ENCODE measurements at regions not wholly inside any gene's neighbourhood (a gene's known extent, or its start where the extent isn't known, plus 50 kb on each side); places are given as distances from the start of the nearest gene placed in this dataset.

- DNase-seq (ENCODE audit: unreplicated experiment): no peak
- TF ChIP-seq, protein P1, sequence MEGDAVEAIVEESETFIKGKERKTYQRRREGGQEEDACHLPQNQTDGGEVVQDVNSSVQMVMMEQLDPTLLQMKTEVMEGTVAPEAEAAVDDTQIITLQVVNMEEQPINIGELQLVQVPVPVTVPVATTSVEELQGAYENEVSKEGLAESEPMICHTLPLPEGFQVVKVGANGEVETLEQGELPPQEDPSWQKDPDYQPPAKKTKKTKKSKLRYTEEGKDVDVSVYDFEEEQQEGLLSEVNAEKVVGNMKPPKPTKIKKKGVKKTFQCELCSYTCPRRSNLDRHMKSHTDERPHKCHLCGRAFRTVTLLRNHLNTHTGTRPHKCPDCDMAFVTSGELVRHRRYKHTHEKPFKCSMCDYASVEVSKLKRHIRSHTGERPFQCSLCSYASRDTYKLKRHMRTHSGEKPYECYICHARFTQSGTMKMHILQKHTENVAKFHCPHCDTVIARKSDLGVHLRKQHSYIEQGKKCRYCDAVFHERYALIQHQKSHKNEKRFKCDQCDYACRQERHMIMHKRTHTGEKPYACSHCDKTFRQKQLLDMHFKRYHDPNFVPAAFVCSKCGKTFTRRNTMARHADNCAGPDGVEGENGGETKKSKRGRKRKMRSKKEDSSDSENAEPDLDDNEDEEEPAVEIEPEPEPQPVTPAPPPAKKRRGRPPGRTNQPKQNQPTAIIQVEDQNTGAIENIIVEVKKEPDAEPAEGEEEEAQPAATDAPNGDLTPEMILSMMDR (IDR thresholded peaks at IDR 0.05; ENCODE audit: unreplicated experiment): no peak
- Mint-ChIP-seq H3K36me3 (ENCODE audit: insufficient read depth, unreplicated experiment) (peaks cover 5% of the 10 kb centered on the region), H3K4me3 (ENCODE audit: unreplicated experiment) (no peak overlapping the region), H3K9me3 (ENCODE audit: unreplicated experiment) (no peaks in the 10 kb centered on the region), H3K4me1 (ENCODE audit: insufficient read depth, unreplicated experiment) (no peaks in the 10 kb centered on the region), H3K27me3 (ENCODE audit: insufficient read depth, unreplicated experiment) (no peaks in the 10 kb centered on the region), H3K27ac (ENCODE audit: low read depth, unreplicated experiment) (no peak overlapping the region)
- ChIA-PET POLR2A (no interaction called here), CTCF (no interaction called here)
- intact Hi-C loops (cut with micrococcal nuclease): no loop called here
- no TSS peak for BruUV-seq (replicated peaks)
These were observed 447.5 kb upstream of the DCN start for GRCh38 chr12:91630083-91630482.

- TF ChIP-seq, protein P1 (IDR thresholded peaks at IDR 0.05; ENCODE audit: unreplicated experiment): no peak
- no peak overlapping the region for H3K27ac Mint-ChIP-seq (ENCODE audit: low read depth, unreplicated experiment)
- no peak for DNase-seq (ENCODE audit: unreplicated experiment)
- H3K9me3 Mint-ChIP-seq (ENCODE audit: unreplicated experiment): no peaks in the 10 kb centered on the region
- intact Hi-C loops (cut with micrococcal nuclease): no loop called here
- no TSS peak for BruUV-seq (replicated peaks)
- POLR2A ChIA-PET: no interaction called here
- H3K27me3 Mint-ChIP-seq (ENCODE audit: insufficient read depth, unreplicated experiment): no peaks in the 10 kb centered on the region
- CTCF ChIA-PET: interaction anchor here (0.6 kb wide), 1 partner anchor 244 kb away, joined by 4 read pairs; no protein-coding TSS in a partner anchor
- no peaks in the 10 kb centered on the region for H3K4me1 Mint-ChIP-seq (ENCODE audit: insufficient read depth, unreplicated experiment)
- no peak overlapping the region for H3K4me3 Mint-ChIP-seq (ENCODE audit: unreplicated experiment)
- no peaks in the 10 kb centered on the region for H3K36me3 Mint-ChIP-seq (ENCODE audit: insufficient read depth, unreplicated experiment)
These were observed 446.8 kb upstream of the DCN start for GRCh38 chr12:91629440-91629839.

DNA sequence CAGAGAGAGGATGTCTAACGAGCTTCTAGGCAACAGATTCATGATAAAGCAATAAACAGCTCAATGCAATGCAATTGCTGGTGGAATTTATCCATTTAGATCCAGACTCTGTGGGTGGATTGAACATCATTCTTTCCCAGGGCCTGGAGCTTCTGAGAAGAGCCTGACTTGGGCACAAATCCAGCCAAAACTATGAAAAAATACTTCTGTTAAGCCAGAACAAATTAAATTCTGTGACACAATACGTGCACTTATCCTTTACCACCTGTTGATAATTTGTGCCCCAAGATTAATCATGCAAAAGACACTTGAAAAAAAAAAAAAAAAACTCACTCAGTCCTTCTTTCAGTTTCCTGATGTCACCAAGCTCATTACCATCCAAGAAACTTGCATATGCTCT, 446.0 kb upstream of the DCN start:
- ChIA-PET POLR2A (interaction anchor here (0.6 kb wide), 1 partner anchor 450 kb away, joined by 3 read pairs; no protein-coding TSS in a partner anchor), CTCF (interaction anchor here (0.6 to 1.9 kb wide), 4 partner anchors 10 to 244 kb away, joined by 4 read pairs; no protein-coding TSS in a partner anchor)
- TF ChIP-seq, protein P1 (IDR thresholded peaks at IDR 0.05; ENCODE audit: unreplicated experiment): no peak
- no peaks in the 10 kb centered on the region for H3K36me3 Mint-ChIP-seq (ENCODE audit: insufficient read depth, unreplicated experiment)
- no peak overlapping the region for H3K27ac Mint-ChIP-seq (ENCODE audit: low read depth, unreplicated experiment)
- no peak for DNase-seq (ENCODE audit: unreplicated experiment)
- no peaks in the 10 kb centered on the region for H3K27me3 Mint-ChIP-seq (ENCODE audit: insufficient read depth, unreplicated experiment)
- H3K4me1 Mint-ChIP-seq (ENCODE audit: insufficient read depth, unreplicated experiment): no peaks in the 10 kb centered on the region
- intact Hi-C loops (cut with micrococcal nuclease): no loop called here
- no peak overlapping the region for H3K4me3 Mint-ChIP-seq (ENCODE audit: unreplicated experiment)
- BruUV-seq (replicated peaks): no TSS peak
- H3K9me3 Mint-ChIP-seq (ENCODE audit: unreplicated experiment): no peaks in the 10 kb centered on the region

- no peak overlapping the region for H3K27ac Mint-ChIP-seq (ENCODE audit: low read depth, unreplicated experiment)
- H3K4me1 Mint-ChIP-seq (ENCODE audit: insufficient read depth, unreplicated experiment): no peaks in the 10 kb centered on the region
- H3K27me3 Mint-ChIP-seq (ENCODE audit: insufficient read depth, unreplicated experiment): no peaks in the 10 kb centered on the region
- no peaks in the 10 kb centered on the region for H3K9me3 Mint-ChIP-seq (ENCODE audit: unreplicated experiment)
- no peak overlapping the region for H3K4me3 Mint-ChIP-seq (ENCODE audit: unreplicated experiment)
- CTCF ChIA-PET: interaction anchor here (1.1 to 1.9 kb wide), 2 partner anchors 9 to 69 kb away, joined by 3 to 4 read pairs; no protein-coding TSS in a partner anchor
- DNase-seq (ENCODE audit: unreplicated experiment): peak; percentile 14
- no peaks in the 10 kb centered on the region for H3K36me3 Mint-ChIP-seq (ENCODE audit: insufficient read depth, unreplicated experiment)
- BruUV-seq (replicated peaks): no TSS peak
- intact Hi-C loops (cut with micrococcal nuclease): no loop called here
- POLR2A ChIA-PET: interaction anchor here (0.6 to 3.0 kb wide), 12 partner anchors 9 to 599 kb away, joined by 3 to 16 read pairs (median 4); no protein-coding TSS in a partner anchor
- TF ChIP-seq, protein P1 (IDR thresholded peaks at IDR 0.05; ENCODE audit: unreplicated experiment): no peak
These were observed 444.6 kb upstream of the DCN start for GRCh38 chr12:91627225-91627624.

Data from MCF 10A (cell line).